H7 (cell line): ENCODE measurements at regions not wholly inside any gene's neighbourhood (a gene's known extent, or its start where the extent isn't known, plus 50 kb on each side); places are given as distances from the start of the nearest gene placed in this dataset.

Experiments
- DNase-seq: peaks from one replicate; pipeline ENCODE4 v3.0.0; 2012
- H3K27me3 ChIP-seq: 2 replicates; pipeline ENCODE4 v1.6.0; 2011; ENCODE audit warnings: mild to moderate bottlenecking, low read length; ENCODE audit not compliant: control insufficient read depth, insufficient read depth
- H3K36me3 ChIP-seq: replicated peaks from 2 replicates; pipeline ENCODE4 v1.5.1; 2011; ENCODE audit warnings: low read length; ENCODE audit not compliant: control insufficient read depth, insufficient read depth
- H3K4me3 ChIP-seq: 2 replicates; pipeline ENCODE4 v1.5.1; 2011; ENCODE audit warnings: low read depth, mild to moderate bottlenecking, control low read depth, low read length, moderate library complexity; ENCODE audit not compliant: insufficient read depth

GRCh38 chr12:115060477-115061168 lies 376.6 kb upstream of the TBX3 start:
- no peaks in the 10 kb centered on the region for H3K27me3 ChIP-seq
- no peak overlapping the region for H3K4me3 ChIP-seq
- H3K36me3 ChIP-seq: no peaks in the 10 kb centered on the region
- no peak for DNase-seq

GRCh38 chr12:115057445-115057844 lies 373.5 kb upstream of the TBX3 start:
- Histone ChIP-seq H3K27me3 (no peaks in the 10 kb centered on the region), H3K36me3 (no peaks in the 10 kb centered on the region), H3K4me3 (no peak overlapping the region)
- no peak for DNase-seq

GRCh38 chr12:115051378-115051777 lies 367.4 kb upstream of the TBX3 start:
- Histone ChIP-seq H3K27me3 (no peaks in the 10 kb centered on the region), H3K4me3 (no peak overlapping the region), H3K36me3 (no peaks in the 10 kb centered on the region)
- DNase-seq: no peak

DNA sequence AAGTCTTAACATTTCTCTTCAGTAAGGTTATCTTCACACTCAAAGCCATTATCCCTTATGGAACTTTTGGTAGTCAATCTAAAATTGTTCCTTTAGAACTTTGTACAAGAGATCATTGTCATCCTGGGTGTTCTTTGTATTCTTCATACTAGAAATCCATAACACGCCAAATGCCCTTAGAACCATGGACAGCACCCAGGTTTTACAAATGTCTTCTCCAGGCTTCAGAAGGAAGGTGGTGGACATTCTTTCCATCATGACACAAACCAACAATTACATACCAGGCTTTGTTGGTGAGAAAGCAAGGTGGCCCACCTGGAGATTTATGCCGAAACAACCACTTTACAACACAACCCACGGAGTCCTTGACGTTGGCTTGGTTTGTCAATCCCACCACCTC lies 365.6 kb upstream of the TBX3 start:
- H3K4me3 ChIP-seq: no peak overlapping the region
- DNase-seq: no peak
- no peaks in the 10 kb centered on the region for H3K27me3 ChIP-seq
- H3K36me3 ChIP-seq: no peaks in the 10 kb centered on the region

DNA sequence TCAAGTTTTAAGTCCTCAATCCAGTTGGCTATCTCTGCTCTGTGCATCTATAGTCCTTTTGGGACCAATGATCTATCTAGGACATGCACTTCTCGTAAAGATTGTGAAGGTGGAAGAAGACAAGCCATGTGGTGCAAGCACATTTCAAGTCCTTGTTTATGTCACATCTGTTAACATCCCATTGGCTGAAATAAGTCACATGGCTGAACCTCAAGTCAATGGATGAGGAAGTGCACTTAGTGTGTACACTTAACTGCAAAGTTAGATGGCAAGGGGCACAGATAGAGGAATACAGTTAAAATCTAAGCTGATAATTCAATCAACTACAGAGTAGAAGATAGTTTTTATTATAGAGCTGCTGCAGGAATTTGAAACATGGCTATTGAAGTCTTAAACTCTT lies 362.8 kb upstream of the TBX3 start:
- no peak for DNase-seq
- Histone ChIP-seq H3K27me3 (no peaks in the 10 kb centered on the region), H3K4me3 (no peak overlapping the region), H3K36me3 (no peaks in the 10 kb centered on the region)

DNA sequence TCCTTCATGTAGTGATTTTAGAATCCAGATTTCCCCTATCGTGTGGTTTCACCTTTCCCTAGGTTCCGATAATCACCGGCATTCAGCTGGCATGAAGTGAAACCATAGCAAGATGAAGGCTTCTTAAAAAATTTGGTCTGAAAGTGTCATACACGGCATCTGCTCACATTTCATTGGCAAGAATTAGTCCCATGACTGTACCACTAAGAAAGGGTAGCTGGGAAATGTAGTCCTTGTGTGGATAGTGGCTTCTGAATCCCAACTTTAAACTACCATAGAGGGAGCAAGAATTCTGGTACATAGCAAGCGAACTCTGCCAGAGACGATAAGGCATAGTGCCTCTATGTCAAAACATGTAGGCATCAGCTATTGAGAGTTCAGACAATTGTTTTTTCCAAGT lies 360.1 kb upstream of the TBX3 start:
- Histone ChIP-seq H3K4me3 (no peak overlapping the region), H3K27me3 (no peaks in the 10 kb centered on the region), H3K36me3 (no peaks in the 10 kb centered on the region)
- DNase-seq: no peak

DNA sequence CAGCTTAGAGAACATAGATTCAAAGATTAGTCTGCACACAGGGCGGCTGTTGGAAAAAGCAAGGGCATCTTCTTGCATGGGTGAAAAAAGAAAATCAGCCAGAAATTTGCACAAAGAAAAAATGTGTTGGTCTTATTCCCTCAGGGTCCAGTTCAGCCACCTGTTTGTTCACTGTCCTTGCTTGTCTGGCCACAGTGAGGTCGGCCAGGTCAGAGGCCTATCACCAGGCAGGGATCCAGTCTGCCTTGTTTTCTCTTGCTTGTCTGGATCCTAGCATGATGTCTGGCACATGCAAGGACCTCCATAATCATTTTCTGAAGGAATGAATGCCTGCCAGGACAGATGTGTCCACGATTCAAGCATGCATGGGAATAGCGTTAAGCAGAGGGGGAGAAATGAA lies 359.1 kb upstream of the TBX3 start:
- H3K36me3 ChIP-seq: no peaks in the 10 kb centered on the region
- no peak for DNase-seq
- no peaks in the 10 kb centered on the region for H3K27me3 ChIP-seq
- H3K4me3 ChIP-seq: no peak overlapping the region

DNA sequence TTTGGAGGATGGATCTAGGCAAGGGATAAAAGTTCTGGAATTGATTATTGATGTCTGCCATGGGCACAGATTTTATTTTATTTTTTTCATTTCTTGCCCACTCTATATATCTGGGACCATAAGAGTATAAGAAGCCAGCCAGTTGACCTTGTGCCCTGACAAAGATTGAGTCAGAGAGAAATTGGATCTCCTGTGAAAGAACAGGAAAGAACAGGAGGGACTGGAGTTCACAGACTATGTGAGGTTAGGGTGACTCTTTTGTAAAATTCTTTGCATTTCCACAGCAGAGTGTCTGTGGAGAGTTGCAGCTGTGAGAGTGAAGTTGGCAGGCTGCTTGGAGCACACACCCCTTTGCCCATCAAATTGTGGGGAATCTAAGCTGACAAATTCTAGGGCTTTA lies 358.4 kb upstream of the TBX3 start:
- Histone ChIP-seq H3K36me3 (no peaks in the 10 kb centered on the region), H3K27me3 (no peaks in the 10 kb centered on the region), H3K4me3 (no peak overlapping the region)
- DNase-seq: no peak

- Histone ChIP-seq H3K27me3 (no peaks in the 10 kb centered on the region), H3K36me3 (no peaks in the 10 kb centered on the region), H3K4me3 (no peak overlapping the region)
- DNase-seq: no peak
Observed at GRCh38 chr12:115037830-115038229, 353.9 kb upstream of the TBX3 start.

GRCh38 chr12:115035535-115036107 lies 351.6 kb upstream of the TBX3 start:
- H3K4me3 ChIP-seq: no peak overlapping the region
- H3K36me3 ChIP-seq: no peaks in the 10 kb centered on the region
- H3K27me3 ChIP-seq: no peaks in the 10 kb centered on the region
- no peak for DNase-seq

DNA sequence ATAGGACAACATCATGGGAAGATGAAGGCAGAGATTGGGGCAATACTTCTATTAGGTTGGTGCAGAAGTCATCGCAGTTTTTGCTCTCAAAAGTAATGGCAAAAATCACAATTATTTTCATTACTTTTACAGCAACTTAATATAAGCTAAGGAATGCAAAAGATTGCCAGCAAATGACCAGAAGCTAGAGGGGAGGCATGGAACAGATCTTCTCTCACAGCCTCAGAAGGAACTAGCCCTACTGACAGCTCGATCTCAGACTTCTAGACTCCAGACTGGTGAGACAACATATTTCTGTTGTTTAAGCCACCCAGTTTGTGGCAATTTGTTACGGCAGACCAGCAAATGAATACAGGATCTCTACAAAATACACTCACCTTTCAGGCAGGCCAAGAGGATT lies 348.5 kb upstream of the TBX3 start:
- Histone ChIP-seq H3K36me3 (no peaks in the 10 kb centered on the region), H3K27me3 (no peaks in the 10 kb centered on the region), H3K4me3 (no peak overlapping the region)
- DNase-seq: no peak

DNA sequence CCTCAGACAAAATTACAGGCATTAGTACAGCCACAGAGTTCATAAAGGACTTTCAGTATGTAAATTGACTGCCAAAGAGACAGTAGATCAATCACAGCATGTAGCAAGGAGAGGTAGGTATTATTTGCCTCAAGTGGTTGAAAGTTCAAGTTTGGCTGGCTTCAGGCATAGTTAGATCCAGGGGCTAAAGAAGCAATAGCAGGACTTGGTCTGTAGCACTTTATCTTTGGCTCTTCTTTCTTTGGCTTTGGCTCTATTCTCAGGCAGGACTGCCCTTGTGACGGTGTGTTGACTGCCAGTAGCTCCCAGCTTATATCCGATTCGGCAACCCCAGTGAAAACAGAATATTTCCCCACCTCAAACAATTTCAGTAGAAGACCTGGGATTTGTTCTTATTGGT lies 346.0 kb upstream of the TBX3 start:
- H3K36me3 ChIP-seq: no peaks in the 10 kb centered on the region

GRCh38 chr12:115024531-115024930 lies 340.6 kb upstream of the TBX3 start:
- H3K4me3 ChIP-seq: no peak overlapping the region
- H3K36me3 ChIP-seq: no peaks in the 10 kb centered on the region
- H3K27me3 ChIP-seq: no peaks in the 10 kb centered on the region
- no peak for DNase-seq

More for the DNA sequence above, 346.0 kb upstream of the TBX3 start:
- H3K27me3 ChIP-seq: no peaks in the 10 kb centered on the region
- no peak for DNase-seq
- H3K4me3 ChIP-seq: no peak overlapping the region

DNA sequence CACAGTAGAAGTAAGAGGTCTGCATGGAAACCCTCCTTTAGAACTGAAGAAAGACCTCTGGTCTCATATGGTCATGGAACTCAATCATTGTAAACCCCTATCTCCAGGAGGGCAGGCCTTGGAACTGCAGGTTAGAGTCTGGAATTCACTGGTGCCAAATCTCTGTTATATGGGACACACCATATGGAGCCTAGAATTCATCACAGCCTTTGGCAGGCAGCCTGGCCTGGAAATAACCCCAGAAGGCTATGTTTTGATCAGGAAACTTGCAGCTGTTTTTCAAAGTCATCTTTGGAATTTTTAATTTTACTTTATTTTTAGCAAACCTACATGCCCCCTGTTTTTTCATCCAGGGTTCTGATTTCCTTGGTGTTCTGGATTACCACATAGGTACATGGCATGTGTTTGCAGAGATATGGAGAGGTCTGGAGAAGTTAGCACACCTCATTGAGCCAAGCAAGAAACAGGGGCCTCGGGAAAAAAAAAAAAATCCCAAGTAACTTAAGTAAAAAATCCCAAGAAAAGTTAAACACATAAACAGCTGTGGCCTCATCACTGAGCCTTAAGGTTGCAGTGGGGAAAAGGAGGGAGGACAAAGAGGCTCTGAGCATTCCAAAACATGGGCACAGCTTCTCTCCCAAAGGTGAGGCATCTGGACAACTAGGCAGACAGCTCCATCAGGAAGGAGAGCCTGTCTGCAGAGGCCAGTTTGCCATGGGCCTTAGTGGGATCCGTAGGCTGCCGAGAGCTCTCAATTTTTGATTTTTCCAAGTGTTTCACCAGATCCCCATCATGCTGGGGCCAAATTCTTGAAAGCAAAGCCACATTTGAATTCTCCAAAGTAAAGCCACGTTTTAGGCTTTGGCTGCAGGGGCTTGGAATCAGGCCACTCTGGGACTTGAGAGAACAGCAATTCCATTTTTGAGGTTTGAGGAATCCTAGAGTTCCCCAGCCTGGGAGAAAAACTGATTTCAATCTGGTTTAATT lies 339.6 kb upstream of the TBX3 start:
- Histone ChIP-seq H3K4me3 (no peak overlapping the region), H3K36me3 (no peaks in the 10 kb centered on the region), H3K27me3 (no peaks in the 10 kb centered on the region)
- no peak for DNase-seq

DNA sequence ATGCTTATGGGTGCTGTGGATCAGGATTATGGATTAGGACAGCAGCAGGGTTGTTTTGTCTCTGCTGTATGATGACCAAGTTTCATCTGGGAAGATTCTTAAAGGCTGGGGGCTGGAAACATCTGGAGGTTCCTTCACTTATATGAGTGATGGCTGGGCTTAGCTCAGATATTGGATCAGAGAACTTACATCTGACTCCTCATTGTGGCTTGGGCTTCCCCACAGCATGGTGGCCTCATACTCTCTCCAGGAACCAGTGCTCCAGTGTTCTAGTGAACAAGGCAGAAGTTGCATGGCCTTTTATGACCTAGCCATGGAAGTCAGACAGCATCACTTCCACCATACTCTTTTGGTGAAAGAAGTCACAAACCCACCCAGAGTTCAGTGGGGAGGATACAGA lies 336.1 kb upstream of the TBX3 start:
- H3K4me3 ChIP-seq: no peak overlapping the region
- no peaks in the 10 kb centered on the region; the same call in 1 of the 2 replicates for H3K27me3 ChIP-seq
- DNase-seq: no peak
- H3K36me3 ChIP-seq: no peaks in the 10 kb centered on the region
